ENCODE measurements at regions not wholly inside any gene's neighbourhood (a gene's known extent, or its start where the extent isn't known, plus 50 kb on each side); places are given as distances from the start of the nearest gene placed in this dataset.
"Not testable (repeated sequence)": the region's sequence is repeated elsewhere in the genome, so short reads cannot be mapped to it uniquely, and the experiment has no call there.

DNA sequence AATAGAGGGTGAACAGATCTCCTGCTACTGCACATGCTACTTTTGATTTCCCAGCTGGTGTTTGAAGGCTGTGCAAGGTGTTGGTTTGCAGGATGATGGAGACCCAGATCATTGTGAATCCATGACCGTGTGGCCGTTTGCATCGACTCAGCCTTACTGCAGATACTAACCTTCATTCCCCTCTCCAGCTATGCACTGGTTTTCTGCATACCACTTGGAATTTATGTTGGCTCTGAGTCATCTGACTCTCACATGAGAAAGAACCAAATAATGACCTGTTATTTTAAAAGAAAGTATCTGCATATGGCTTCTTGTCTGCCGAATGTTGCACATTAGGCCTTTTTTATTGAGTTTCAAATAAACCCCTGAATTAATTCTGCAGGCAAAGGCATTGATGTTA, 221.7 kb upstream of the PRKX start:
- not testable (repeated sequence) for H3K4me3 ChIP-seq (ENCODE audit: low read length); H3K27me3 ChIP-seq (ENCODE audit: insufficient read depth, low read length); H3K36me3 ChIP-seq (ENCODE audit: insufficient read depth, low read length); H2AFZ ChIP-seq (ENCODE audit: low read depth, low read length); H3K4me1 ChIP-seq (ENCODE audit: insufficient read depth, low read length); H3K9me3 ChIP-seq (ENCODE audit: low read length)

DNA sequence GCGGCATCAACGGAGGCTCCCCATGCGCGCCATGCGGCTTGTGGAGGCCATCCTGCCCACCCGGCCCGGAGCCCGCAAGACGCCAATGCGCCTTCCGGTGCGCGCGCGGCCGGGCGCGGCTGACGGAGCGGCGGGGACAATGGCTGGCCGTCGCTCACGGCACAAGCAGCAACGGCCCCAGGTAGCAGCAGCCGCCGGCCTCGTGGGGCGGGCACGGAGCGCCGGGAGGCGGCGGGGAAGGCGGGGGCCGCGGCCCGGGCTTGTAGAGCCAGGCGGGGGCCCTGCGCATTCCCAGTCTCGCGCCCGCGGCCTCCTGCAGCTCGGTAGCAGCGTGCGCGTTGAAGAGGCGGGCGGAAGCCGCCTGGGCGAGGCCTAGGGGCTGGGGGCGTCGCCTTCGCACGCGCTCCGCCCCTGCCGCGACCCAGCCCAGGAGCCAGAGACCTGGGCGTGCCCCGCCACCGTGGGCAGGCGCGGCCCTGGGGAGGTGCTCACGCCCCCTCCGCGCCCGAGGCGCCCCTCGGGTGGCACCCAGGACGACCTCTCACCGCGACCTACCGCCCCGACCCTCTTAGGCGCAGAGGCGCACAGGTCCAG, 207.1 kb upstream of the PRKX start:
- not testable (repeated sequence) for H3K36me3 ChIP-seq (ENCODE audit: insufficient read depth, low read length); H3K27me3 ChIP-seq (ENCODE audit: insufficient read depth, low read length); H2AFZ ChIP-seq (ENCODE audit: low read depth, low read length); H3K4me1 ChIP-seq (ENCODE audit: insufficient read depth, low read length); H3K9me3 ChIP-seq (ENCODE audit: low read length); H3K4me3 ChIP-seq (ENCODE audit: low read length)

DNA sequence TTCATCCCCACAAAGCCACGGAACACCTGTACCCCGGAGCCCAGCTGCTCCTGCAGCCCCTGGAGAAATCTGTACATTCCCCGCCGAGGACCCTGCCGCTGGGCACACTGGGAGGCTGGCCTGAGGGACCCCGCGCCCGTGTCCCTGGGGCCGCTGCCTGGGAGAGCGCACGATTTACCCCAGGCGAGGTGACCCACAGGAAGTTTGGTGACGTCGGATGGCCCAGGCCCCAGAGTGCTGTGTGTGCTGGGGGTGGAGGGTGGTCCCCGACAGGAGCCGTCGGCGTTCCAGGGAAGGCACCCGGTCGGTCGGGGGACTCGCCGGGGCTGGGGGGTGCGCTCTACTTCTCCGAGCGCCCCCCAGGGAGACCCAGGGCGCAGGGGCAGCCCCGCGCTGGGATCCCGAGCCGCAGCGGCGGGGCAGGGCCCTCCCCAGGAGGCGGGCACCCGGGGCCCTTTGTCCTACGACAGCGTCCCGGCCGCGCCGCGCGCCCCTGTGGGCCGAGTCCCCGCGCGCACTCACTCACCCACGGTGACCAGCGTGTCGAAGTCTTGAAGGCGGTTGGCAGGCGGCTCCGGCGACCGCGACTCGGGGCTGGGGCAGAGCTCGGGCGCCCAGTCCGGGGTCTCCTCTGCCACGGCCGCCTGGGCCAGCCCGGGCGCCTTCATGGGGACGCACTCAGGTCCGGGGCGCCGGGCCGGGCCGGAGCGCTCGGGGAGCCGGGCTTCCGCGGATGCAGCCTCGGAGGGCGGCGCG, 206.4 kb upstream of the PRKX start:
- H3K9me3 ChIP-seq (ENCODE audit: low read length); H2AFZ ChIP-seq (ENCODE audit: low read depth, low read length); H3K4me3 ChIP-seq (ENCODE audit: low read length); H3K36me3 ChIP-seq (ENCODE audit: insufficient read depth, low read length); H3K4me1 ChIP-seq (ENCODE audit: insufficient read depth, low read length); H3K27me3 ChIP-seq (ENCODE audit: insufficient read depth, low read length): not testable (repeated sequence)

DNA sequence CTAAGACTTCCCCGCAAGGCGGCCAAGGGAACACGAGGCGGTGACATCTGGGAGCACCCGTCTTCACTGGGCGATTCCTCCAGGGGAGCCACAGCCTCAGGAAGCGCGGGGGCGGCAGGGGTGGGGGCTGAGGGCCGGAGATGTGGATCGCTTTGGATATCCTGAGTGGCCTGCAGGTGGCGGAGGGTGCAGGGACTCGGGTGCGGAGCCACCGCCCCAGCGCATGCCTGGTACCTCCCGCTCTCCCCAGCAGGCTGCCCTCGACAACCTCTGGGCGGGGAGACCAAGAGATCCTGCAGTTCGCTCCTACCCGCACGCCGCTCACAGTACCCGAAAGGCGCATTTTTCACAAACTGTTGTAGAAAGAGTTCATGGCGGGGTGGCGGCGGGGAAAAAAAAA, 201.4 kb upstream of the PRKX start:
- not testable (repeated sequence) for H3K4me3 ChIP-seq (ENCODE audit: low read length); H3K27me3 ChIP-seq (ENCODE audit: insufficient read depth, low read length); H2AFZ ChIP-seq (ENCODE audit: low read depth, low read length); H3K36me3 ChIP-seq (ENCODE audit: insufficient read depth, low read length); H3K4me1 ChIP-seq (ENCODE audit: insufficient read depth, low read length); H3K9me3 ChIP-seq (ENCODE audit: low read length)

DNA sequence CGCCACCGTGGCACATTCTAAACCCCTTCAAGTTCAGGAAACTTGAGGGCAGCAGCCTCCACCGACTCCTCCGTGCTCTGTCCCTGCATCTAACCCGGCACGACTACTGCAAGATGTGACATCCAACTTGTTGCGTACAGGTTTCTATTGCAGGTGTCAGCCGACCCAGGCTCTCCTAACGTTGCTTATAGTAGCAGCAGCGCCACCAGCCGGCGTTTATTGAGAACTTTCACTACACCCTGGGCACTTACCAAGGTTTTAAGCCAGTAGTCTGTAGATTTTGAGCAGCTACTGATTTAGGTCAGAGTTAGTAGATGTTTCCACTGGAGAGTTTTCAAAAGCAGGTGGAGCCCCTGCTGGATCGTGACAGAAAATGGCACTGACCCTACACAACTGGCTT, 200.6 kb upstream of the PRKX start:
- H3K27me3 ChIP-seq (ENCODE audit: insufficient read depth, low read length); H3K36me3 ChIP-seq (ENCODE audit: insufficient read depth, low read length); H3K4me1 ChIP-seq (ENCODE audit: insufficient read depth, low read length); H3K9me3 ChIP-seq (ENCODE audit: low read length); H3K4me3 ChIP-seq (ENCODE audit: low read length); H2AFZ ChIP-seq (ENCODE audit: low read depth, low read length): not testable (repeated sequence)

DNA sequence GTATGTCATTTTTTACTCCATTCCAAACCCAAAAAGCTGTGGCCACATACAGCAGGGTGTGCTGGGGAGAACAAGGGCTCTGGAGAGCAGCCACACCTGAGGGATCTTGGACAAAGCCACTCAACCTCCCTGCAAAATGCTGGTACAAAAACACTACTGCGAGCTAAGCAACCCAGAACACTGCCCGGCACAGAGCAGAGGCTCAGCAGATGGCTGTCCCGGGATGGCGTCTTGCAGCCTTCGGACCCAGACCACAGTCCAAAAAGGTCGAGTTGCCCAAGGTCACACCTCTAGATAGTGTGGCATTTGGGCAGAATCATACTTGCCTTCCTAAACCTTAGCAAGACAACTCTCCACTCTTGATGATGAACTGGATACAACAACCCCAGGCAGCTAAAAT, 197.6 kb upstream of the PRKX start:
- not testable (repeated sequence) for H3K4me1 ChIP-seq (ENCODE audit: insufficient read depth, low read length); H3K27me3 ChIP-seq (ENCODE audit: insufficient read depth, low read length); H3K36me3 ChIP-seq (ENCODE audit: insufficient read depth, low read length); H3K4me3 ChIP-seq (ENCODE audit: low read length); H2AFZ ChIP-seq (ENCODE audit: low read depth, low read length); H3K9me3 ChIP-seq (ENCODE audit: low read length)

DNA sequence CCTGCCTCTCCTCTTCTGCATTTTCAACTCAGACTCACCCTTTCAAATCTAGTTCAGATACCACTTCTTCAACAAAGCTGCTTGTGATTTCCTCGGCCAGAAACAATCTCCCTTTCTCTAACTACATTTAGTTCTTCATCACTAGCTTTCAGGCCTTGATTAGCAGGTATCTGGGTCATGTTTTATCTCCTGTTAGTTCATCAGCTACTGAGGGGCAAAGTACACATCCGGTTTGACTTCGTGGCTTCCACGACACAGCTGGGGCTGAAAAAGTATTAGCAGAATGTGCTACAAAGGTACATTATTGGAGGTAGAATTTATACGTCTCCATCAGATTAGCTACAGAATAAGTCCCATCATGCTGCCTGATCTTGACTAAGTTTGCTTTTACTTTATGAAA, 197.2 kb upstream of the PRKX start:
- H3K4me1 ChIP-seq (ENCODE audit: insufficient read depth, low read length); H3K36me3 ChIP-seq (ENCODE audit: insufficient read depth, low read length); H3K9me3 ChIP-seq (ENCODE audit: low read length); H3K4me3 ChIP-seq (ENCODE audit: low read length); H2AFZ ChIP-seq (ENCODE audit: low read depth, low read length); H3K27me3 ChIP-seq (ENCODE audit: insufficient read depth, low read length): not testable (repeated sequence)

DNA sequence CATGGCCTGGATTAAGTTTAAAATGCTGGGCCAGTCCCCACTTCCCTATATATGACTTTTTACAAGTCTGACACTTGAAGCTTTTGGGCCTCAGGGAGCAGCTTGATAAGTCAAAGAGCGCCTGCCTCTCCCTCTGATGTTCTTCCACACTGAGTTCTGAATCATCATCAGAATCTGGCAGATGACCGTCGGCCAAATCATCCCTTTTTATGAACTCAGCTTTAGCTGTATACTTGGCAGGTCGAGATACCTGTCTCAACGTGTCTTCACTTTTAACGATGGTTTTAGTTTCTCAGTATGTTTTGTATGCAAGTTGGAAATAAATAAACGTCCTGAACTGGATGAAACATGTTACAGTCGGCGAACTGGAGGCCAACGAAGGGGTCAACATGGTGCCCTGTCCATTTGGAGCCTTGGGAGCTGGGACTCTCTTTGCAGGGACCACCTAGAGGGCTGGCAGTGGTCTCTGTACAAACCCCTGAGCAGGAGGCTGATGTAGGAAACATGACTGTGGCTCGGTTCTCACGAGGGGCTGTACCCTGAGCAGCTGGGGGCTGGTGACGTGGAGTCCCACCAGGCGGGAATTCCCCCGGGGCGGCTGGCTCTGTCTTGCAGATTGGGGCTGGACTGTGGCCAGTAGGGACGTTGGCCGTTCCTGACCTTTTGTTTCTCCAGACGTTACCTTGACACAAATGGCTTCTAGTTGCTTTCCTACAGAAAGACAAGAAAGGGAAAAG, 192.2 kb upstream of the PRKX start:
- H3K4me3 ChIP-seq (ENCODE audit: low read length); H3K4me1 ChIP-seq (ENCODE audit: insufficient read depth, low read length); H3K27me3 ChIP-seq (ENCODE audit: insufficient read depth, low read length); H2AFZ ChIP-seq (ENCODE audit: low read depth, low read length); H3K36me3 ChIP-seq (ENCODE audit: insufficient read depth, low read length); H3K9me3 ChIP-seq (ENCODE audit: low read length): not testable (repeated sequence)

DNA sequence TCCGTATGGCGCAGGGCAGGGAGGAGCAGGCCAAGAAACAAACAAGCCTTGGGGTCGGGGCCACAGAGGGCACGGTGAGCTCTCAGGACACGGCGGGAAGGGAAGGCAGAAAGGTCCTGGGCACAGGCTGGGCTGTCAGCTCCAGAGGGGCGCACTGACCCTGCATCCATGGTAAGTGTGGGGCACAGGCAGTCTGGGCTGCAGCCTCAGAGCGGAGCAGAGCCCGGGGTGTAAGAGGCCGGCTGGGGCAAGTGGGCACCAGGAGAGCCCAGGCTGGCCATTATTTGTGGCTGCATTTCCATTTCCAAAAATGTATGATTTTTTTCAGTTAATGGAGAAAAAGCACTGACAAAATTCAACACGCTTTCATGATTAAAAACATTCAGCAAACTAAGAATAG, 188.8 kb upstream of the PRKX start:
- H3K27me3 ChIP-seq (ENCODE audit: insufficient read depth, low read length); H3K4me3 ChIP-seq (ENCODE audit: low read length); H2AFZ ChIP-seq (ENCODE audit: low read depth, low read length); H3K4me1 ChIP-seq (ENCODE audit: insufficient read depth, low read length); H3K9me3 ChIP-seq (ENCODE audit: low read length); H3K36me3 ChIP-seq (ENCODE audit: insufficient read depth, low read length): not testable (repeated sequence)

DNA sequence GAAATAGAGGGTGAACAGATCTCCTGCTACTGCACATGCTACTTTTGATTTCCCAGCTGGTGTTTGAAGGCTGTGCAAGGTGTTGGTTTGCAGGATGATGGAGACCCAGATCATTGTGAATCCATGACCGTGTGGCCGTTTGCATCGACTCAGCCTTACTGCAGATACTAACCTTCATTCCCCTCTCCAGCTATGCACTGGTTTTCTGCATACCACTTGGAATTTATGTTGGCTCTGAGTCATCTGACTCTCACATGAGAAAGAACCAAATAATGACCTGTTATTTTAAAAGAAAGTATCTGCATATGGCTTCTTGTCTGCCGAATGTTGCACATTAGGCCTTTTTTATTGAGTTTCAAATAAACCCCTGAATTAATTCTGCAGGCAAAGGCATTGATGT, 183.3 kb upstream of the PRKX start:
- not testable (repeated sequence) for H3K9me3 ChIP-seq (ENCODE audit: low read length); H2AFZ ChIP-seq (ENCODE audit: low read depth, low read length); H3K4me1 ChIP-seq (ENCODE audit: insufficient read depth, low read length); H3K4me3 ChIP-seq (ENCODE audit: low read length); H3K27me3 ChIP-seq (ENCODE audit: insufficient read depth, low read length); H3K36me3 ChIP-seq (ENCODE audit: insufficient read depth, low read length)

DNA sequence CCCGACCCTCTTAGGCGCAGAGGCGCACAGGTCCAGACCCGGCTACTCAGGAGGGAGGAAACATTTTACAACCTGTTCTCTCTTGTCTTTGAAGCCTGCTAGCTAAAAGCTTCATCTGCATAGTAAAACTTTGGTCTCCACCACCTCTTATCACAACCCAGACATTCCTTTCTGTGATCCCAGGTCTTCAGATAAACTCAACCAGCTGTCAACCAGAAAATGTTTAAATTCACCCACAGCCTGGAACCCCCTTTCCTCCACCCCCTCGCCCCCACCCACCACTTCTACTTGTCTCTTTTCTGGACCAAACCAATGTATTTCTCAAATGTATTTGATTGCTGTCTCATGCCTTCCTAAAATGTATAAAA, 169.1 kb upstream of the PRKX start:
- not testable (repeated sequence) for H3K27me3 ChIP-seq (ENCODE audit: insufficient read depth, low read length); H3K36me3 ChIP-seq (ENCODE audit: insufficient read depth, low read length); H3K9me3 ChIP-seq (ENCODE audit: low read length); H2AFZ ChIP-seq (ENCODE audit: low read depth, low read length); H3K4me1 ChIP-seq (ENCODE audit: insufficient read depth, low read length); H3K4me3 ChIP-seq (ENCODE audit: low read length)

DNA sequence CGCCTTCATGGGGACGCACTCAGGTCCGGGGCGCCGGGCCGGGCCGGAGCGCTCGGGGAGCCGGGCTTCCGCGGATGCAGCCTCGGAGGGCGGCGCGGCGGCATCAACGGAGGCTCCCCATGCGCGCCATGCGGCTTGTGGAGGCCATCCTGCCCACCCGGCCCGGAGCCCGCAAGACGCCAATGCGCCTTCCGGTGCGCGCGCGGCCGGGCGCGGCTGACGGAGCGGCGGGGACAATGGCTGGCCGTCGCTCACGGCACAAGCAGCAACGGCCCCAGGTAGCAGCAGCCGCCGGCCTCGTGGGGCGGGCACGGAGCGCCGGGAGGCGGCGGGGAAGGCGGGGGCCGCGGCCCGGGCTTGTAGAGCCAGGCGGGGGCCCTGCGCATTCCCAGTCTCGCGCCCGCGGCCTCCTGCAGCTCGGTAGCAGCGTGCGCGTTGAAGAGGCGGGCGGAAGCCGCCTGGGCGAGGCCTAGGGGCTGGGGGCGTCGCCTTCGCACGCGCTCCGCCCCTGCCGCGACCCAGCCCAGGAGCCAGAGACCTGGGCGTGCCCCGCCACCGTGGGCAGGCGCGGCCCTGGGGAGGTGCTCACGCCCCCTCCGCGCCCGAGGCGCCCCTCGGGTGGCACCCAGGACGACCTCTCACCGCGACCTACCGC, 168.6 kb upstream of the PRKX start:
- H2AFZ ChIP-seq (ENCODE audit: low read depth, low read length); H3K4me1 ChIP-seq (ENCODE audit: insufficient read depth, low read length); H3K36me3 ChIP-seq (ENCODE audit: insufficient read depth, low read length); H3K27me3 ChIP-seq (ENCODE audit: insufficient read depth, low read length); H3K9me3 ChIP-seq (ENCODE audit: low read length); H3K4me3 ChIP-seq (ENCODE audit: low read length): not testable (repeated sequence)

DNA sequence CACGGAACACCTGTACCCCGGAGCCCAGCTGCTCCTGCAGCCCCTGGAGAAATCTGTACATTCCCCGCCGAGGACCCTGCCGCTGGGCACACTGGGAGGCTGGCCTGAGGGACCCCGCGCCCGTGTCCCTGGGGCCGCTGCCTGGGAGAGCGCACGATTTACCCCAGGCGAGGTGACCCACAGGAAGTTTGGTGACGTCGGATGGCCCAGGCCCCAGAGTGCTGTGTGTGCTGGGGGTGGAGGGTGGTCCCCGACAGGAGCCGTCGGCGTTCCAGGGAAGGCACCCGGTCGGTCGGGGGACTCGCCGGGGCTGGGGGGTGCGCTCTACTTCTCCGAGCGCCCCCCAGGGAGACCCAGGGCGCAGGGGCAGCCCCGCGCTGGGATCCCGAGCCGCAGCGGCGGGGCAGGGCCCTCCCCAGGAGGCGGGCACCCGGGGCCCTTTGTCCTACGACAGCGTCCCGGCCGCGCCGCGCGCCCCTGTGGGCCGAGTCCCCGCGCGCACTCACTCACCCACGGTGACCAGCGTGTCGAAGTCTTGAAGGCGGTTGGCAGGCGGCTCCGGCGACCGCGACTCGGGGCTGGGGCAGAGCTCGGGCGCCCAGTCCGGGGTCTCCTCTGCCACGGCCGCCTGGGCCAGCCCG, 167.9 kb upstream of the PRKX start:
- not testable (repeated sequence) for H3K4me3 ChIP-seq (ENCODE audit: low read length); H3K4me1 ChIP-seq (ENCODE audit: insufficient read depth, low read length); H3K36me3 ChIP-seq (ENCODE audit: insufficient read depth, low read length); H3K27me3 ChIP-seq (ENCODE audit: insufficient read depth, low read length); H2AFZ ChIP-seq (ENCODE audit: low read depth, low read length); H3K9me3 ChIP-seq (ENCODE audit: low read length)
